Stimulated activated CD4-positive, alpha-beta T cell treated with anti-CD3 and anti-CD28 coated beads, Interleukin-1b, Interleukin-23, amount 100 ng/mL, for 24 hours (primary cell): ENCODE measurements at regions not wholly inside any gene's neighbourhood (a gene's known extent, or its start where the extent isn't known, plus 50 kb on each side); places are given as distances from the start of the nearest gene placed in this dataset.
A peak's percentile ranks its signal among the peaks of the same experiment; 100 is the strongest.
"Not testable (repeated sequence)": the region's sequence is repeated elsewhere in the genome, so short reads cannot be mapped to it uniquely, and the experiment has no call there.

Source experiments
- DNase-seq, 4 experiments: peaks; one replicate each; pipeline ENCODE4 v3.0.0-alpha.2; 2020; ENCODE audit warnings: low read depth in 4 of 4, low spot score in 1 of 4

DNA sequence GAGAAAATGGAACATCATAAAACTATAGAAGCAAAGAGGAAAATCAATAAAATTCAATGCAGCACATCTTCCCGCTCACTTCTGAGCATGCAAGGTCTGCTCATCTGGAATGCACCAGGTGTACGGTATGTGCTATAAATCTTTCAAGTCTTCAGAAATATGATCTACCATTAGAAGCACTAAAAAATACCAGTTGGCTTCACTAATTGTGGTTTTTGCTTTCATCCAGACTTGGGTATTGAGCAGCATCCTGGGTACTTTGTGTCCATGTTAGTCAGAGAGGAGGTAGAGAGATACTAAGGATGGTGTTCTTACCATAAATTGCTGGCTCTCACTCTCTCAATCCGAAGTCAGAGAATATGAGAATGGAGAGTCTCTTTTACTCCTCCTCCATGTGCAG, 477.1 kb downstream of the PPARGC1A start:
- no peak for DNase-seq

DNA sequence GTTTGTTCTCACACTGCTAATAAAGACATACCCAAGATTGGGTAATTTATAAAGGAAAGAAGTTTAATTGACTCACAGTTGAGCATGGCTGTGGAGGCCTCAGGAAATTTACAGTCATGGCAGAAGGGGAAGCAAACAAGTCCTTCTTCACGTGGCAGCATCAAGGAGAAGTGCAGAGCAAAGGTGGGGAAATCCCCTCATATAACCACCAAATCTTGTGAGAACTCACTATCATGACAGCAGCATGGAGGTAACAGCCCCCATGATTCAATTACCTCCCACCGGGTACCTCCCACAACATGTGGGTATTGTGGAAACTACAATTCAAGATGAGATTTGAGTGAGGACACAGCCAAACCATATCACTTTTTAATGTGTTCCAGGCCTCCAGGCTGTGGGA, 480.9 kb downstream of the PPARGC1A start:
- DNase-seq: not testable (repeated sequence)

GRCh38 chr4:23401572-23401971, 488.3 kb downstream of the PPARGC1A start:
- no peak for DNase-seq

- DNase-seq: no peak
These were observed 496.9 kb downstream of the PPARGC1A start for GRCh38 chr4:23392860-23393458.

GRCh38 chr4:23390246-23390645, 499.6 kb downstream of the PPARGC1A start:
- no peak for DNase-seq

GRCh38 chr4:23388699-23389395, 501.0 kb downstream of the PPARGC1A start:
- no peak for DNase-seq

DNA sequence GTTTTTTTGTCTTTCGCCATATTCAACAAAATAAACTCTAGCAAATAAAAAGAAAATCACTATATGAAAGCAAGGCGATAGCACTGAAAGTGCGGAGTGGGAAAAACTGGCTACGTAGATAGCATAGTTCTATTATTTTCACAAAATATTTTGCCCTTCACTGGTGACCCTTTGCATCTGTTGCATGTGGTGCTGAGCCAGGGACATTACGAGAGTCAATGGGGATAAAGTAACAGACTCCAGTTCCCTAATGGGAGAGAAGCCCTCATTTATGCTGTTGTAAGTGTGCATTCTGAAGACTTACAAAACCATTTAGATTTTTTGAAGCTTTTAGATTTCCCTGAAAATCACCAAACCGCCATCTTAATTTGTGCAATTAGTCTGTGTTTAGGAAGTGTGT, 501.6 kb downstream of the PPARGC1A start:
- DNase-seq: no peak

DNA sequence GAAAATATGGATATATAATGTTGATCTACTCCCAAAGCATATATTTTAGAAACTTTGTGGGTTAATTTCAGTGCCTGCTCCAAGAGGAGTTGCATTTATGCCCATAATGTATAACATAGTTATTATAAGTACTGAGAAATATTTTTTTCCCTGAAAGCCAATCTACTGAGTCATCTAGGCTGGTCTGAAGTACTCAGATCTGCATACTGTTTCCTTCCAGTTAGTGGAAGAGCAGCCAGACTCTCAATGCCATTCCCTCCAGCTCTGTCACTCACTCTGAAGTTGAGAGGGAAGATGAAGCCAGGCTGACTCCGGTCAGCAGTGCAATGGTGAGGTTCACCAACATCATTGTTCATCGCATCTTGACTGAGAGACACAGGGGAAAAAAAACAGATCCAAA, 505.1 kb downstream of the PPARGC1A start:
- no peak for DNase-seq

GRCh38 chr4:23382879-23383278, 507.0 kb downstream of the PPARGC1A start:
- DNase-seq: no peak

- no peak for DNase-seq
These were observed 515.6 kb downstream of the PPARGC1A start for GRCh38 chr4:23374259-23374658.

DNA sequence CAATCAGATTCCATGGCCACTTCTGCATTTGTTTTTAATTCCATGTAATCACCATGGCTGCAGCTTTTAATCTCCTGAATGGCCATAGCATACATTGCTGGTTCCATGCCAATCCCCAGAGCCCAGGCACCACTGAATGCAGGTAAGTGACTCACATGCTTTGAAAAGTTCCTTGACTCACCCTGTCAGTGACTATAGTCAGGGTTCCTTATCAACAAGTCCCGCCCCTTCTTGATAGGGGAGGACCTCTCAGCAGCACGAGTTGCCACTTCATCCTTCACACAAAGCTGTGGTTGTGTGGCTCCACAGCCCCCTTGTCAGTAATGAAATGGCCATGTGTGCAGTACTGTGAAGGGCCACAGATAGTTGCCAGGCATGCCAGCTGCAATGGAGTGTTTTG, 516.6 kb downstream of the PPARGC1A start:
- DNase-seq: peak in 2 of 4 experiments; percentile 6 to 11

DNA sequence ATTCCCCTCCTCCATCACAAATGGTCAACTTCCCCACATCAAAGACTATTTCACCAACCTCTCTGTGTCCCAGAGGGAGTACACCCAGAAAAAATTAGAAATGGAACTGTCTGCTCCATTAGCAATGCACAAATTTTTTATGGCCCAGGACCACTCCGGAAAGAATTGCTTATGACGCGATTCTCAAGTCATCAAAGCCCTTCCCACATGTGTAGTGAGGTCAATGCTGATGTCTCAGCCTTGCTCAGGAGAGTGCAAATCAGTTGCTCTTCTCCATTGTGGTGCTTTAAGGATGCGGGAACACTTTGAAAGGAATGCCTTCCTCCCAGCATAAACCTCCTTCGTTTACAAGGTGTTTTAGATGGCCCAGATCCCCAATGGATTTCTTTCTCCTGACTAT, 518.3 kb downstream of the PPARGC1A start:
- no peak for DNase-seq

DNA sequence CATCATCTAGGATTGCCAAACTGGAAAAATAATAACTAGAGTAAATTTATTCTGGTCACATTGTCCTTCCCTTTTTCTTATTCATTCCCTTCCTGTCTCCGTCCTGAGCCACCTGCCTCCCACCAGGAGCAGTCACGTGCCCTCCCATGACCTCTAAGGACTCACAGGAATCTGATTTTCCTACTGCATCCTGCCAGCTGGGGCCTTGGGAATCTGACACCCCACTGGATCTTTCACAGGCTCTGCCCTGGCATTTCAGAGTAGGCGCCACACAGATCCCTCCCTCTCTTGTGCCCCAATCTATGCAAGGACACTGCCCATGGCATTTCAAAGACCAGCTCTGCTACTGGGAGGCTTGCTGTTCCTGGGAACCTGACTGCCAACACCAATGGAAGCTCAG, 520.5 kb downstream of the PPARGC1A start:
- DNase-seq: no peak

DNA sequence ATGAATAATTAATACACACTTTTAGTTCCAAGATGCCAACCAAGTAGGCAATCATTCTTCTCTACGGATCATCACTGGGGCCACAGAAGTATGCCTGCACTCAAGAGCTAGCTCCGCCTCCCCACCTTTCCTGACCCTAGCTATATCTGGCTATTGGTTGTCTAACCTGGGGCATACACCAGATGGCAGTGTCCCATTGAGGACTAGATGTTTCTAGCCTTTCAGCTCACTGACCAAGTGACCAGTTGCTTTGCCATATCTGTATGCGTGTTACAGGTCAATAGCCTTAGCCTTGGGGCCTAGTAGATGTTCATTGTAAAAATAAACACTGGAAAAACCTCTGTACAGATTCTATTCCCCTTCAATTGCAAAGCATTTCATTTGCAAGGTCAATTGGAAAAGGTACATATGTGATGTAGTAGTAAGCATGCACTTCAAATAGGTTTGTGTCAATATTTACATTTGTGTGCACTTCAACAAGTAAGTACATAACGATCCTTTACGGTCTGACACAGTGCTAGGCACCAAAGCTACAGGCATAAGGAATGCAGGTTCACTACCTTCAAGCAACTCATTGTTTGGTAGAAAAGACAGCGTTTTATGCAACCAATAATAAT, 521.7 kb downstream of the PPARGC1A start:
- DNase-seq: no peak

- no peak for DNase-seq
These were observed 523.3 kb downstream of the PPARGC1A start for GRCh38 chr4:23366557-23366906.

- DNase-seq: no peak
These were observed 523.8 kb downstream of the PPARGC1A start for GRCh38 chr4:23365871-23366556.

DNA sequence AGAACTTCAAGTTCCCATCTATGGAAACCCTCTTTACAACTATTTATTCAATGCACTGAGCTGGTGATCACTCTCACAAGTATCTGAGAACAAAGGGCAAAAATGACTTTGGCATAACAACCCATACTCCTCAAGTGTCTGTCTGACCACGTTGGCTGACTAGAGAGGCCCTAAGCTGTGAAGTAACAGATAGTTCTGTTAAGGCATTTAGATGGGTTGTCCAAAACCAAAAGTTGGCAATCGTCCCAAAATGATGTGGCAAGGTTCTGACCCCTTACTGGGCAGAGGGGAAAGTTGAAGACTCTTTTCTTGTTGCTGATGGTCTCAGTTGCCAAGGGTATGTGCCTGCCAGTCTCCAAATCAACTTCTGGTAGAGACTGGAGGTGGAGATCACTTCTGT, 524.8 kb downstream of the PPARGC1A start:
- no peak for DNase-seq

DNA sequence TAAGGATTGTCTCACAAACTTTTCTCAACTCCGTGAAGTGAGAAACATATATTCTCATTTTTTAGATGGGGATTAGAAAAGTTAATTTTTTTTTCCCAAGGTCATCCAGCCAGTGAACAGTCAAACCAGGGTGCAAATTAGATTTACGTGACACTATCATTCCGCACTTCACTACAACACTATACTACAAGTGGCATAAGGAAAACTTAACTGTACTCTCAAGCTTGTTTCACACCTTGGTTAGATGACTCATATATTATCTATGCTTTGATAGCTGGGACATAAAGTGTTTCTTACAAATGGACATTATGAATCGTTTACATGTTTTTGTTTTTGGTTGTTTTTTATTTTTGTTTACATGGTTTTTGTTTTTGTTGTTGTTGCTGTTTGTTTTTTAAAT, 525.7 kb downstream of the PPARGC1A start:
- DNase-seq: no peak

GRCh38 chr4:23361453-23361852, 528.4 kb downstream of the PPARGC1A start:
- no peak for DNase-seq

DNA sequence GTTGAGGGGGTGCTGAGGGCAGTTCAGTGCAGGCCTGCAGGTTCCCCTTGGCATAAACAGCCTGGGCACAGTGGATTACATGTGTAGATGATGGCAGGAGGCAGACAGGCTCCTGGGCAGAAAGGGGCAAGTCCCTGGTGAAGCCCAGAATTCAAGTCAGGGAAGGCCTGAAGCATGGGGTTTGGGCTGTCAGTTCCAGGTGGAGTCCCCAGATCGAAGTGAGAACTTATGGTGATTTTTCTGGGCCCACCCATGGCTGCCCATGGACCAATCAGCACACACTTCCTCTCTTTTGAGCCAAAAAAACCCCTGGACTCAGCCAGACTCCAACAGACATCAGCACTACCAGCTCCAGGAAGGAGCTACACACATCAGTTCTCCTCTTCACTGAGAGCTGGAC, 529.1 kb downstream of the PPARGC1A start:
- DNase-seq: no peak

DNA sequence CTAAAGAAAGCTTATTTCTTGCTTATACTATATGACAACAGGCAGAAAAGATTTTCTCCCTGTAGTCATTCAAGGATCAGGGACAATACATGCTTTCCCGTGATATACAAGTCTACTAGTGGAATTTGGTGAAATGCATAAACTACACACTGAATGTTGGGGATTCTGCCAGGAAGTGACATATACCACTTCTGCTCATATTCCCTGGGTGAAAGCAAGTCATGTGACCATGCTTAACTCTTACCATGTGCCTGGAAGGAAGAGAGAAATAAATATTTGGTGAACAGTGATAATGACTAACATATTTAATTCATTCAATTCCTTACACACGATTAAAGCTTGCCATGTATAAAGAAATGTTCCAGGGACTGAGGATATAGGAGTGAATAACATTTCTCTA, 534.6 kb downstream of the PPARGC1A start:
- DNase-seq: no peak

GRCh38 chr4:23353200-23353599, 536.6 kb downstream of the PPARGC1A start:
- DNase-seq: no peak
